ENCODE measurements at regions not wholly inside any gene's neighbourhood (a gene's known extent, or its start where the extent isn't known, plus 50 kb on each side); places are given as distances from the start of the nearest gene placed in this dataset.

- no peak for DNase-seq (ENCODE audit: extremely low read depth, low read depth)
- TF ChIP-seq, protein P1, sequence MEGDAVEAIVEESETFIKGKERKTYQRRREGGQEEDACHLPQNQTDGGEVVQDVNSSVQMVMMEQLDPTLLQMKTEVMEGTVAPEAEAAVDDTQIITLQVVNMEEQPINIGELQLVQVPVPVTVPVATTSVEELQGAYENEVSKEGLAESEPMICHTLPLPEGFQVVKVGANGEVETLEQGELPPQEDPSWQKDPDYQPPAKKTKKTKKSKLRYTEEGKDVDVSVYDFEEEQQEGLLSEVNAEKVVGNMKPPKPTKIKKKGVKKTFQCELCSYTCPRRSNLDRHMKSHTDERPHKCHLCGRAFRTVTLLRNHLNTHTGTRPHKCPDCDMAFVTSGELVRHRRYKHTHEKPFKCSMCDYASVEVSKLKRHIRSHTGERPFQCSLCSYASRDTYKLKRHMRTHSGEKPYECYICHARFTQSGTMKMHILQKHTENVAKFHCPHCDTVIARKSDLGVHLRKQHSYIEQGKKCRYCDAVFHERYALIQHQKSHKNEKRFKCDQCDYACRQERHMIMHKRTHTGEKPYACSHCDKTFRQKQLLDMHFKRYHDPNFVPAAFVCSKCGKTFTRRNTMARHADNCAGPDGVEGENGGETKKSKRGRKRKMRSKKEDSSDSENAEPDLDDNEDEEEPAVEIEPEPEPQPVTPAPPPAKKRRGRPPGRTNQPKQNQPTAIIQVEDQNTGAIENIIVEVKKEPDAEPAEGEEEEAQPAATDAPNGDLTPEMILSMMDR (IDR thresholded peaks at IDR 0.05; ENCODE audit: low read depth, low read length): no peak
Measured at GRCh38 chr20:57869291-57869950, 159.6 kb upstream of the PMEPA1 start.

GRCh38 chr20:57868310-57868709 is 158.5 kb upstream of the PMEPA1 start:
- DNase-seq (ENCODE audit: extremely low read depth, low read depth): no peak
- TF ChIP-seq, protein P1 (IDR thresholded peaks at IDR 0.05; ENCODE audit: low read depth, low read length): no peak

GRCh38 chr20:57867807-57868206 is 158.0 kb upstream of the PMEPA1 start:
- TF ChIP-seq, protein P1 (IDR thresholded peaks at IDR 0.05; ENCODE audit: low read depth, low read length): no peak
- DNase-seq (ENCODE audit: extremely low read depth, low read depth): no peak

GRCh38 chr20:57867181-57867803 is 157.5 kb upstream of the PMEPA1 start:
- TF ChIP-seq, protein P1 (IDR thresholded peaks at IDR 0.05; ENCODE audit: low read depth, low read length): no peak
- DNase-seq (ENCODE audit: extremely low read depth, low read depth): no peak

DNA sequence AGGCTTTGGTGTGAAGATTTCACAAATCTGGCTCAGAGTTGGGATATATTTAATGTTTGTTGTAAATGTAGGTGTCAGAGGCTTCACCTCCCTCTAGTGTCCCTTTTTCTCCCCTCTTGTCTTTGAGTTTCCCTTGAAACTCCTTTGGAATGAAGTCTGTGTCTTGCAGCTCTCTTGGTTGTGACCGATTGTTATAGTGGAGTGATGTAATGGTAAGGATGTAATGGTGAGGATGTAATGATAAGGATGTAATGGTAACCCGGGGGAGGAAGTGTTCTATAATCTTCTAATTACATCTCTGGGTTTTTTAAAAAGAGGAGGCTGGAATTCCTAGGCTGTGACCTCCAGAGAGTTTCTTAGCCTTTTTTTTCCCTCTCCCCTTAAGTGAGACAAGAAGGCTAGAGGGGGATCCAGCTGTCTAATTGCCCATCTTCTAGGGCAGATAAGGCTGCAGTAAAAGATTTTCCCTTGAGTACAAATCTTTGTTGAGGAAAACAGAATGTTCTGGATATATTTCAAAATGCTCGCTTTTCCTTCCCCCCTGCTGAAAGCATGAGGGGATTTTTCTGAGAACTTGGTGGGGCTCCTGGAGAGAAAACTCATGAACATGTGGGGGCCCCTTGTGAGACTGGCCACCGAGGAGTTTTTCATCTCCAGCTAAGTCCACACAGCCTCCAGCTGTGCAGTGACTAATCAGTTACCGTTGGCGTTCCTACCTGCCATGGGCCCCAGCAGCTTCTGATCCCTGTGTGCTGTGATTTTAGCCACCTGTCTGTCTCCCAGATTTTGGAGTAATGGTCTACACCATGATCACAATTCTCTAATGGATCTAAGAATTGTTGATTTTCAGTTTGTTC is 156.7 kb upstream of the PMEPA1 start:
- DNase-seq (ENCODE audit: extremely low read depth, low read depth): no peak
- TF ChIP-seq, protein P1 (IDR thresholded peaks at IDR 0.05; ENCODE audit: low read depth, low read length): no peak

DNA sequence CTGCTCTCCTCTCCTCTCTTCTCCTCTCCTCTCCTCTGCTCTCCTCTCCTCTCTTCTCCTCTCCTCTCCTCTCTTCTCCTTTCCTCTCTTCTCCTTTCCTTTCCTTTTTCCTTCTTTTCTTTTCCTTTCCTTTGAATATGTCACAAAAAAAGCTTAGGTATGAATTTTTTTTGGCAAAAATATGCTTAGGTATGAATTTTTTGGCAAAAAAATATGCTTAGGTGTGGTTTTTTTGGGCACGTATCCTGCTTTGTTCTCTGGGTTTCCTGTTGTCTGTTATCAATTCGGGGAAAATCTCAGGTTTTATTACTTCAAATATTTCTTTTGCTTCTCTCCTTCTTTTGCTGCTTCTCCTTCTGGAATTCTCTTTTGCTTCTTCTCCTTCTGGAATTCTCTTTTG is 155.5 kb upstream of the PMEPA1 start:
- TF ChIP-seq, protein P1 (IDR thresholded peaks at IDR 0.05; ENCODE audit: low read depth, low read length): no peak
- no peak for DNase-seq (ENCODE audit: extremely low read depth, low read depth)

DNA sequence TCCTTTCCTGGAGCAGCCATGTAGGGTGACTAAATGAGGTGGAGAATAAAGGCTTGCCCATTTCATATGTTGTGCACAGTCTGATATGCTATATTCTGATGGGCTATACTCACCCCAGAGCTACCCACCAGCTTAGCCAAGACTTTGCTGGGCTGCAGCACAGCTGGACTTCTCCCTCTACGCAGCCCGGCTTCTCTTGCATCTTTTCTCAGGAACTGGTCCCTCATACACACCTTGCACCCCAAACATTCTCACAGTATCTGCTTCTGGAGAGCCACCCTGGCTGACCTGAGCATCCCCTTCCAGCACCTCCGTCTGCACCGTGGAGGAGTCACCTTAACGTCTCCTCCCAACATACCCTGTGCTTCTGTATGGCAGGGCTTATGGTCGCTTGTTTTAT is 150.8 kb upstream of the PMEPA1 start:
- TF ChIP-seq, protein P1 (IDR thresholded peaks at IDR 0.05; ENCODE audit: low read depth, low read length): no peak
- no peak for DNase-seq (ENCODE audit: extremely low read depth, low read depth)
